ENCODE measurements at regions not wholly inside any gene's neighbourhood (a gene's known extent, or its start where the extent isn't known, plus 50 kb on each side); places are given as distances from the start of the nearest gene placed in this dataset.

GRCh38 chr7:47689558-47689957, 107.6 kb upstream of the TNS3 start:
- TF ChIP-seq BCLAF1 (IDR thresholded peaks at IDR 0.05) (no peak), CREM (IDR thresholded peaks at IDR 0.05) (no peak), CREM (CRISPR knock-in tag; IDR thresholded peaks at IDR 0.05) (no peak), ZNF367 (CRISPR knock-in tag; IDR thresholded peaks at IDR 0.05; ENCODE audit: borderline replicate concordance) (no peak), IRF2 (CRISPR knock-in tag; IDR thresholded peaks at IDR 0.05) (no peak), ZBTB7A (CRISPR knock-in tag; IDR thresholded peaks at IDR 0.05) (no peak), ZNF333 (CRISPR knock-in tag; IDR thresholded peaks at IDR 0.05; ENCODE audit: borderline replicate concordance) (no peak), HOXA7 (CRISPR knock-in tag; IDR thresholded peaks at IDR 0.05) (no peak), JUND (CRISPR knock-in tag; IDR thresholded peaks at IDR 0.05) (no peak), TAF1 (CRISPR knock-in tag; IDR thresholded peaks at IDR 0.05) (no peak), PRPF4 (IDR thresholded peaks at IDR 0.05; ENCODE audit: low read depth, low read length, poor library complexity, severe bottlenecking) (no peak), CEBPB (IDR thresholded peaks at IDR 0.05; ENCODE audit: borderline replicate concordance, low read depth, low read length) (no peak), ZFY (CRISPR knock-in tag; IDR thresholded peaks at IDR 0.05) (no peak)

Measured in HepG2 (cell line).